ENCODE measurements at regions not wholly inside any gene's neighbourhood (a gene's known extent, or its start where the extent isn't known, plus 50 kb on each side); places are given as distances from the start of the nearest gene placed in this dataset.

- no peak for DNase-seq (ENCODE audit: low read depth in 3 of 3, low spot score in 1 of 3)
Observed at GRCh38 chr20:39464238-39464637, 502.1 kb downstream of the DHX35 start.

- no peak for DNase-seq (ENCODE audit: low read depth in 3 of 3, low spot score in 1 of 3)
Observed at GRCh38 chr20:39462416-39462945, 500.3 kb downstream of the DHX35 start.

GRCh38 chr20:39458452-39458851 lies 496.3 kb downstream of the DHX35 start:
- no peak for DNase-seq (ENCODE audit: low read depth in 3 of 3, low spot score in 1 of 3)

- DNase-seq (ENCODE audit: low read depth in 3 of 3, low spot score in 1 of 3): no peak
Observed at GRCh38 chr20:39453890-39454289, 491.7 kb downstream of the DHX35 start.

- no peak for DNase-seq (ENCODE audit: low read depth in 3 of 3, low spot score in 1 of 3)
Observed at GRCh38 chr20:39452583-39453340, 490.6 kb downstream of the DHX35 start.

GRCh38 chr20:39451386-39451785 lies 489.2 kb downstream of the DHX35 start:
- no peak for DNase-seq (ENCODE audit: low read depth in 3 of 3, low spot score in 1 of 3)

GRCh38 chr20:39446397-39446796 lies 484.3 kb downstream of the DHX35 start:
- DNase-seq (ENCODE audit: low read depth in 3 of 3, low spot score in 1 of 3): no peak

- DNase-seq (ENCODE audit: low read depth in 3 of 3, low spot score in 1 of 3): no peak
Observed at GRCh38 chr20:39445095-39445494, 483.0 kb downstream of the DHX35 start.

- DNase-seq (ENCODE audit: low read depth in 3 of 3, low spot score in 1 of 3): no peak
Observed at GRCh38 chr20:39433466-39433865, 471.3 kb downstream of the DHX35 start.

GRCh38 chr20:39431091-39431880 lies 469.1 kb downstream of the DHX35 start:
- DNase-seq (ENCODE audit: low read depth in 3 of 3, low spot score in 1 of 3): no peak

GRCh38 chr20:39429726-39430125 lies 467.6 kb downstream of the DHX35 start:
- no peak for DNase-seq (ENCODE audit: low read depth in 3 of 3, low spot score in 1 of 3)

- DNase-seq (ENCODE audit: low read depth in 3 of 3, low spot score in 1 of 3): no peak
Observed at GRCh38 chr20:39424962-39425678, 463.0 kb downstream of the DHX35 start.

- DNase-seq (ENCODE audit: low read depth in 3 of 3, low spot score in 1 of 3): no peak
Observed at GRCh38 chr20:39421571-39422105, 459.5 kb downstream of the DHX35 start.

GRCh38 chr20:39412091-39412490 lies 449.9 kb downstream of the DHX35 start:
- DNase-seq (ENCODE audit: low read depth in 3 of 3, low spot score in 1 of 3): no peak

- no peak for DNase-seq (ENCODE audit: low read depth in 3 of 3, low spot score in 1 of 3)
Observed at GRCh38 chr20:39399463-39399862, 437.3 kb downstream of the DHX35 start.

GRCh38 chr20:39398656-39399055 lies 436.5 kb downstream of the DHX35 start:
- DNase-seq (ENCODE audit: low read depth in 3 of 3, low spot score in 1 of 3): no peak

GRCh38 chr20:39397646-39398045 lies 435.5 kb downstream of the DHX35 start:
- DNase-seq (ENCODE audit: low read depth in 3 of 3, low spot score in 1 of 3): no peak

GRCh38 chr20:39395478-39396291 lies 433.5 kb downstream of the DHX35 start:
- no peak for DNase-seq (ENCODE audit: low read depth in 3 of 3, low spot score in 1 of 3)

- DNase-seq (ENCODE audit: low read depth in 3 of 3, low spot score in 1 of 3): no peak
Observed at GRCh38 chr20:39394461-39394860, 432.3 kb downstream of the DHX35 start.

- no peak for DNase-seq (ENCODE audit: low read depth in 3 of 3, low spot score in 1 of 3)
Observed at GRCh38 chr20:39390186-39390585, 428.0 kb downstream of the DHX35 start.
